NCI-H82 treated with DMSO at 0.1 percent for 48 hours (cell line): ENCODE measurements at regions not wholly inside any gene's neighbourhood (a gene's known extent, or its start where the extent isn't known, plus 50 kb on each side); places are given as distances from the start of the nearest gene placed in this dataset.

Experiments used
- DNase-seq: peaks from one replicate; lab custom pipeline; 2025; ENCODE audit not compliant: unreplicated experiment; lab: John Stamatoyannopoulos, UW

- DNase-seq: no peak
These were observed 141.2 kb downstream of the MN1 start for GRCh38 chr22:27660306-27660705.

- DNase-seq: no peak
These were observed 138.9 kb downstream of the MN1 start for GRCh38 chr22:27662359-27663301.

GRCh38 chr22:27663812-27664211 is 137.7 kb downstream of the MN1 start:
- DNase-seq: no peak

GRCh38 chr22:27666272-27666997 is 135.1 kb downstream of the MN1 start:
- DNase-seq: no peak

GRCh38 chr22:27667121-27667843 is 134.3 kb downstream of the MN1 start:
- no peak for DNase-seq

GRCh38 chr22:27668828-27669797 is 132.4 kb downstream of the MN1 start:
- DNase-seq: peak; percentile 61

- DNase-seq: no peak
These were observed 131.6 kb downstream of the MN1 start for GRCh38 chr22:27669798-27670599.

GRCh38 chr22:27670701-27671412 is 130.7 kb downstream of the MN1 start:
- no peak for DNase-seq

- no peak for DNase-seq
These were observed 130.1 kb downstream of the MN1 start for GRCh38 chr22:27671413-27671935.

GRCh38 chr22:27672721-27673418 is 128.7 kb downstream of the MN1 start:
- DNase-seq: no peak

GRCh38 chr22:27673839-27674238 is 127.7 kb downstream of the MN1 start:
- no peak for DNase-seq

- DNase-seq: no peak
These were observed 127.2 kb downstream of the MN1 start for GRCh38 chr22:27674261-27674923.

- no peak for DNase-seq
These were observed 124.9 kb downstream of the MN1 start for GRCh38 chr22:27676545-27677213.

- no peak for DNase-seq
These were observed 123.6 kb downstream of the MN1 start for GRCh38 chr22:27677905-27678458.

- DNase-seq: no peak
These were observed 122.4 kb downstream of the MN1 start for GRCh38 chr22:27679176-27679575.

- no peak for DNase-seq
These were observed 121.7 kb downstream of the MN1 start for GRCh38 chr22:27679693-27680488.
